B cell (primary cell): ENCODE measurements at regions not wholly inside any gene's neighbourhood (a gene's known extent, or its start where the extent isn't known, plus 50 kb on each side); places are given as distances from the start of the nearest gene placed in this dataset.

Experiments used
- ATAC-seq: fragments of 200-7000 bp; cut with Tn5 transposase; one replicate; pipeline ENCODE4 v1.10.0; 2021; ENCODE audit warnings: low read depth, mild to moderate bottlenecking, moderate number of reproducible peaks, moderate library complexity
- CTCF ChIA-PET: fragments of 350-600 bp; sonication (Branson Sonifier 250); formaldehyde crosslinking; loops from one replicate; lab custom pipeline; 2021; ENCODE audit warnings: antibody characterized with exemption, inconsistent platforms; lab: Charles Lee
- POLR2A ChIA-PET: fragments of 350-600 bp; sonication (Branson Sonifier 250); formaldehyde crosslinking; loops from one replicate; lab custom pipeline; 2021; ENCODE audit warnings: antibody characterized with exemption; lab: Charles Lee
- DNase-seq: peaks from one replicate; pipeline ENCODE4 v3.0.0; 2013
- H2AFZ ChIP-seq: 2 replicates; pipeline ENCODE4 v1.6.1; 2012; ENCODE audit warnings: mild to moderate bottlenecking, low read depth, low read length; ENCODE audit not compliant: insufficient read depth, poor library complexity, severe bottlenecking
- H3K27ac ChIP-seq, 2 donors: 1 replicate in 1 of 2; 2 replicates in 1 of 2; pipeline ENCODE4 v1.5.1; 2012 to 2013; ENCODE audit warnings: low read length in 2 of 2, mild to moderate bottlenecking in 2 of 2, moderate library complexity in 1 of 2
- H3K27me3 ChIP-seq, 4 experiments: fragments of 200-600 bp in 1 of 4; sonication (generic) in 1 of 4; replicated peaks in 1 of 4; 1 replicate in 2 of 4; 2 replicates in 2 of 4; pipeline versions ENCODE4 v1.6.1 to v1.7.0; 2013 to 2016; ENCODE audit warnings: low read length in 3 of 4, mild to moderate bottlenecking in 2 of 4, mixed read lengths in 1 of 4, moderate library complexity in 1 of 4; ENCODE audit not compliant: insufficient read depth in 4 of 4, control insufficient read depth in 3 of 4; ENCODE audit errors: control extremely low read depth in 1 of 4
- H3K36me3 ChIP-seq, 2 experiments: replicated peaks in 1 of 2; 1 replicate in 1 of 2; 2 replicates in 1 of 2; pipeline versions ENCODE4 v1.6.1 to v1.7.1; 2013; ENCODE audit warnings: low read length in 1 of 2; ENCODE audit not compliant: insufficient read depth in 2 of 2, control insufficient read depth in 1 of 2; ENCODE audit errors: control extremely low read depth in 1 of 2, extremely low read depth in 1 of 2
- H3K4me1 ChIP-seq, 2 donors: fragments of 200-600 bp in 1 of 2; sonication (generic) in 1 of 2; 1 replicate in 1 of 2; 2 replicates in 1 of 2; pipeline versions ENCODE4 v1.5.1 to v1.6.1; 2013 to 2017; ENCODE audit warnings: low read length in 2 of 2; ENCODE audit not compliant: control insufficient read depth in 2 of 2, insufficient read depth in 2 of 2
- H3K4me2 ChIP-seq: replicated peaks from 2 replicates; pipeline ENCODE3; 2012; ENCODE audit warnings: mild to moderate bottlenecking, low read depth, low read length; ENCODE audit not compliant: poor library complexity, severe bottlenecking
- H3K4me3 ChIP-seq, 5 experiments: fragments of 200-600 bp in 1 of 5; sonication (generic) in 1 of 5; 1 replicate in 3 of 5; 2 replicates in 2 of 5; pipeline versions ENCODE4 v1.5.1 to v1.7.0; 2011 to 2016; ENCODE audit warnings: low read length in 4 of 5, mild to moderate bottlenecking in 4 of 5, low read depth in 2 of 5, control low read depth in 1 of 5, moderate library complexity in 1 of 5; ENCODE audit not compliant: insufficient read depth in 1 of 5; ENCODE audit errors: control extremely low read depth in 1 of 5, extremely low read depth in 1 of 5
- H3K79me2 ChIP-seq: fragments of 200-600 bp; sonication (generic); one replicate; pipeline ENCODE4 v1.6.0; 2016; ENCODE audit warnings: low read length; ENCODE audit not compliant: control insufficient read depth, insufficient read depth
- H3K9ac ChIP-seq: fragments of 200-600 bp; sonication (generic); 2 replicates; pipeline ENCODE4 v1.6.1; 2017; ENCODE audit warnings: mild to moderate bottlenecking, low read length, moderate library complexity
- H3K9me3 ChIP-seq, 3 donors: one replicate each; pipeline versions ENCODE4 v1.6.1 to v1.7.1; 2013; ENCODE audit warnings: low read length in 2 of 3; ENCODE audit not compliant: control insufficient read depth in 2 of 3, insufficient read depth in 1 of 3; ENCODE audit errors: control extremely low read depth in 1 of 3
- H4K20me1 ChIP-seq: 2 replicates; pipeline ENCODE4 v1.6.0; 2012; ENCODE audit warnings: mild to moderate bottlenecking, low read length; ENCODE audit not compliant: insufficient read depth, control insufficient read depth, poor library complexity, severe bottlenecking
- H3K27ac Mint-ChIP-seq: one replicate; pipeline ENCODE4 v1.8.0; 2021; ENCODE audit warnings: mixed read lengths
- H3K27me3 Mint-ChIP-seq: one replicate; pipeline ENCODE4 v1.8.0; 2021; ENCODE audit warnings: mixed read lengths
- H3K4me1 Mint-ChIP-seq: one replicate; pipeline ENCODE4 v1.8.0; 2021; ENCODE audit warnings: mixed read lengths
- H3K4me3 Mint-ChIP-seq: one replicate; pipeline ENCODE4 v1.8.0; 2021; ENCODE audit warnings: mixed read lengths
- H3K9me3 Mint-ChIP-seq: one replicate; pipeline ENCODE4 v1.8.0; 2022; ENCODE audit warnings: mixed read lengths; ENCODE audit not compliant: insufficient read depth
- CTCF ChIP-seq: fragments of 200-600 bp; IDR thresholded peaks from one replicate; pipeline ENCODE4 v1.8.0; 2022; ENCODE audit warnings: antibody characterized with exemption, mild to moderate bottlenecking
- EZH2 ChIP-seq: IDR thresholded peaks from 2 replicates; pipeline ENCODE4 v1.6.1; 2012; ENCODE audit warnings: borderline replicate concordance, low read depth, mild to moderate bottlenecking, moderate library complexity, low read length; ENCODE audit not compliant: insufficient read depth, poor library complexity, severe bottlenecking
- WGBS: methylation state at CpG from one replicate; pipeline ENCODE4 v1.1.5; 2013; ENCODE audit warnings: missing lambda C conversion rate; ENCODE audit not compliant: insufficient coverage; 5-methylcytosine and 5-hydroxymethylcytosine counted together
- intact Hi-C: fragments of 100-400 bp; cut with micrococcal nuclease; formaldehyde crosslinking; loops from one replicate; pipeline ENCODE4 v1.10.0; 2022

GRCh38 chr4:133275246-133275645 lies 126.2 kb downstream of the PCDH10 start:
- H3K4me2 ChIP-seq, result no peak overlapping the region
- Mint-ChIP-seq H3K4me1 (no peaks in the 10 kb centered on the region), H3K9me3 (no peaks in the 10 kb centered on the region), H3K4me3 (no peak overlapping the region), H3K27ac (no peak overlapping the region), H3K27me3 (no peaks in the 10 kb centered on the region)
- POLR2A ChIA-PET, result no interaction called here
- H3K36me3 ChIP-seq, result no peaks in the 10 kb centered on the region
- H3K27ac ChIP-seq, result no peak overlapping the region
- intact Hi-C loops, result no loop called here
- no peaks in the 10 kb centered on the region for H4K20me1 ChIP-seq
- no peak overlapping the region for H2AFZ ChIP-seq
- WGBS, result 96% methylated on average over 3 of the region's 3 CpGs
- DNase-seq (no peak), ATAC-seq (no peak)
- no peaks in the 10 kb centered on the region for H3K4me1 ChIP-seq
- no peaks in the 10 kb centered on the region for H3K79me2 ChIP-seq
- no peak overlapping the region for H3K4me3 ChIP-seq
- no peaks in the 10 kb centered on the region for H3K27me3 ChIP-seq
- CTCF ChIA-PET, result no interaction called here
- TF ChIP-seq CTCF, result no peak
- TF ChIP-seq EZH2, result no peak
- H3K9me3 ChIP-seq, result peaks cover 0 to 4% (median 2%) of the 10 kb centered on the region in 3 donors
- no peak overlapping the region for H3K9ac ChIP-seq

- H3K27me3 Mint-ChIP-seq, result no peaks in the 10 kb centered on the region
- CTCF ChIA-PET, result no interaction called here
- 94% methylated on average over 2 of the region's 3 CpGs for WGBS
Measured at GRCh38 chr4:133273401-133273800, 124.3 kb downstream of the PCDH10 start.

More at GRCh38 chr4:133273401-133273800, 124.3 kb downstream of the PCDH10 start:
- H3K4me3 Mint-ChIP-seq, result no peak overlapping the region
- ATAC-seq (no peak), DNase-seq (no peak)
- Histone ChIP-seq H3K4me2 (no peak overlapping the region), H3K27ac (no peak overlapping the region), H3K36me3 (no peaks in the 10 kb centered on the region), H3K27me3 (no peaks in the 10 kb centered on the region), H3K9ac (no peak overlapping the region), H3K79me2 (no peaks in the 10 kb centered on the region), H3K4me1 (no peaks in the 10 kb centered on the region), H3K4me3 (no peak overlapping the region), H3K9me3 (peaks cover 0 to 2% (median 0%) of the 10 kb centered on the region in 3 donors), H4K20me1 (no peaks in the 10 kb centered on the region), H2AFZ (no peak overlapping the region)
- POLR2A ChIA-PET, result no interaction called here
- intact Hi-C loops, result no loop called here
- TF ChIP-seq CTCF (no peak), EZH2 (no peak)
- no peaks in the 10 kb centered on the region for H3K4me1 Mint-ChIP-seq
- H3K9me3 Mint-ChIP-seq, result no peaks in the 10 kb centered on the region
- H3K27ac Mint-ChIP-seq, result no peak overlapping the region
